HEK293 (cell line): ENCODE measurements at regions not wholly inside any gene's neighbourhood (a gene's known extent, or its start where the extent isn't known, plus 50 kb on each side); places are given as distances from the start of the nearest gene placed in this dataset.

Experiments used
- CTCF ChIA-PET: fragments of 350-600 bp; formaldehyde crosslinking; extraction: SDS; loops from one replicate; lab custom pipeline; 2021; ENCODE audit warnings: antibody characterized with exemption; lab: Yijun Ruan, JAX
- POLR2A ChIA-PET: fragments of 300-600 bp; formaldehyde crosslinking; extraction: SDS; loops from one replicate; lab custom pipeline; 2020; ENCODE audit warnings: antibody characterized with exemption, inconsistent platforms; lab: Yijun Ruan, JAX
- H3K27ac ChIP-seq: fragments of 200-500 bp; sonication (Bioruptor generic); 2 replicates; pipeline ENCODE4 v1.5.1; 2014; ENCODE audit warnings: low read depth, low read length, control low read depth, inconsistent platforms; ENCODE audit errors: extremely low read depth
- H3K36me3 ChIP-seq, 2 experiments: fragments of 200-500 bp in 1 of 2; sonication (Bioruptor generic) in 1 of 2; 1 replicate in 1 of 2; 2 replicates in 1 of 2; pipeline ENCODE4 v1.5.1; 2014 to 2017; ENCODE audit warnings: inconsistent platforms in 2 of 2, low read length in 2 of 2; ENCODE audit not compliant: control insufficient read depth in 2 of 2, insufficient read depth in 1 of 2
- H3K4me1 ChIP-seq: fragments of 200-500 bp; sonication (Bioruptor generic); 2 replicates; pipeline ENCODE4 v1.5.1; 2014; ENCODE audit warnings: mild to moderate bottlenecking, low read length, inconsistent platforms; ENCODE audit not compliant: control insufficient read depth, insufficient read depth
- H3K4me3 ChIP-seq: 2 replicates; pipeline ENCODE4 v1.5.1; 2011; ENCODE audit warnings: low read depth, mild to moderate bottlenecking, control low read depth, low read length, moderate library complexity
- H3K9me3 ChIP-seq: fragments of 200-500 bp; sonication (Bioruptor generic); 2 replicates; pipeline ENCODE4 v1.5.1; 2014; ENCODE audit warnings: low read depth, low read length, inconsistent platforms; ENCODE audit not compliant: control insufficient read depth, insufficient read depth
- PRDM2 ChIP-seq: fragments of 450-650 bp; formaldehyde crosslinking; IDR thresholded peaks from 2 replicates; pipeline ENCODE4 v1.5.1; 2016; ENCODE audit warnings: missing biosample characterization, missing genetic modification characterization, borderline replicate concordance
- SETDB1 ChIP-seq: IDR thresholded peaks from one replicate; pipeline ENCODE4 v1.6.1; 2017; ENCODE audit warnings: mild to moderate bottlenecking, low read length, moderate library complexity, mixed read lengths; ENCODE audit not compliant: insufficient read length
- SP7 ChIP-seq: fragments of 450-650 bp; formaldehyde crosslinking; IDR thresholded peaks from 2 replicates; pipeline ENCODE4 v1.5.1; 2016; ENCODE audit warnings: missing biosample characterization, missing genetic modification characterization
- ZBTB44 ChIP-seq: fragments of 450-650 bp; IDR thresholded peaks from 2 replicates; pipeline ENCODE4 v1.5.1; 2018; ENCODE audit warnings: missing biosample characterization, mild to moderate bottlenecking, missing genetic modification characterization
- ZBTB8A ChIP-seq: fragments of 450-650 bp; formaldehyde crosslinking; IDR thresholded peaks from 2 replicates; pipeline ENCODE4 v1.5.1; 2016; ENCODE audit warnings: missing biosample characterization, missing genetic modification characterization
- ZNF114 ChIP-seq: fragments of 450-650 bp; formaldehyde crosslinking; IDR thresholded peaks from 2 replicates; pipeline ENCODE4 v1.5.0; 2017; ENCODE audit warnings: missing biosample characterization, missing genetic modification characterization
- ZNF138 ChIP-seq: fragments of 450-650 bp; formaldehyde crosslinking; IDR thresholded peaks from 2 replicates; pipeline ENCODE4 v1.5.1; 2016; ENCODE audit warnings: missing biosample characterization, missing genetic modification characterization, borderline replicate concordance
- ZNF146 ChIP-seq: fragments of 450-650 bp; formaldehyde crosslinking; IDR thresholded peaks from 2 replicates; pipeline ENCODE4 v1.5.1; 2016; ENCODE audit warnings: missing biosample characterization, missing genetic modification characterization
- ZNF157 ChIP-seq: fragments of 450-650 bp; formaldehyde crosslinking; IDR thresholded peaks from 2 replicates; pipeline ENCODE4 v1.5.1; 2016; ENCODE audit warnings: missing biosample characterization, missing genetic modification characterization
- ZNF174 ChIP-seq: fragments of 450-650 bp; formaldehyde crosslinking; IDR thresholded peaks from 2 replicates; pipeline ENCODE4 v1.5.0; 2017; ENCODE audit warnings: missing biosample characterization, mild to moderate bottlenecking, missing genetic modification characterization
- ZNF239 ChIP-seq: fragments of 450-650 bp; formaldehyde crosslinking; IDR thresholded peaks from 2 replicates; pipeline ENCODE4 v1.5.1; 2016; ENCODE audit warnings: missing biosample characterization, missing genetic modification characterization
- ZNF335 ChIP-seq: fragments of 450-650 bp; formaldehyde crosslinking; conservative IDR thresholded peaks from 2 replicates; pipeline ENCODE4 v1.5.1; 2016; ENCODE audit warnings: missing biosample characterization, missing genetic modification characterization
- ZNF366 ChIP-seq: fragments of 450-650 bp; formaldehyde crosslinking; conservative IDR thresholded peaks from 2 replicates; pipeline ENCODE4 v1.5.1; 2016; ENCODE audit warnings: missing biosample characterization, missing genetic modification characterization
- ZNF416 ChIP-seq: fragments of 450-650 bp; formaldehyde crosslinking; IDR thresholded peaks from 2 replicates; pipeline ENCODE4 v1.5.1; 2016; ENCODE audit warnings: missing biosample characterization, missing genetic modification characterization
- ZNF473 ChIP-seq: fragments of 450-650 bp; formaldehyde crosslinking; IDR thresholded peaks from 2 replicates; pipeline ENCODE4 v1.5.1; 2017; ENCODE audit warnings: missing biosample characterization, missing genetic modification characterization
- ZNF48 ChIP-seq: fragments of 450-650 bp; formaldehyde crosslinking; IDR thresholded peaks from 2 replicates; pipeline ENCODE4 v1.5.1; 2016; ENCODE audit warnings: missing biosample characterization, missing genetic modification characterization
- ZNF521 ChIP-seq: fragments of 450-650 bp; formaldehyde crosslinking; IDR thresholded peaks from 2 replicates; pipeline ENCODE4 v1.5.1; 2017; ENCODE audit warnings: missing biosample characterization, mild to moderate bottlenecking, missing genetic modification characterization
- ZNF549 ChIP-seq: fragments of 450-650 bp; IDR thresholded peaks from 2 replicates; pipeline ENCODE4 v1.5.1; 2018; ENCODE audit warnings: missing biosample characterization, missing genetic modification characterization, mild to moderate bottlenecking, inconsistent platforms, moderate library complexity
- ZNF596 ChIP-seq: fragments of 450-650 bp; IDR thresholded peaks from 2 replicates; pipeline ENCODE4 v1.5.0; 2018; ENCODE audit warnings: missing biosample characterization, mild to moderate bottlenecking, missing genetic modification characterization, moderate library complexity
- ZNF660 ChIP-seq: fragments of 450-650 bp; IDR thresholded peaks from 2 replicates; pipeline ENCODE4 v1.5.1; 2018; ENCODE audit warnings: missing biosample characterization, mild to moderate bottlenecking, missing genetic modification characterization
- ZNF777 ChIP-seq: fragments of 450-650 bp; formaldehyde crosslinking; IDR thresholded peaks from 2 replicates; pipeline ENCODE4 v1.5.1; 2017; ENCODE audit warnings: missing biosample characterization, missing genetic modification characterization, borderline replicate concordance
- ZXDB ChIP-seq: fragments of 450-650 bp; formaldehyde crosslinking; IDR thresholded peaks from 2 replicates; pipeline ENCODE4 v1.5.1; 2016; ENCODE audit warnings: missing biosample characterization, missing genetic modification characterization

DNA sequence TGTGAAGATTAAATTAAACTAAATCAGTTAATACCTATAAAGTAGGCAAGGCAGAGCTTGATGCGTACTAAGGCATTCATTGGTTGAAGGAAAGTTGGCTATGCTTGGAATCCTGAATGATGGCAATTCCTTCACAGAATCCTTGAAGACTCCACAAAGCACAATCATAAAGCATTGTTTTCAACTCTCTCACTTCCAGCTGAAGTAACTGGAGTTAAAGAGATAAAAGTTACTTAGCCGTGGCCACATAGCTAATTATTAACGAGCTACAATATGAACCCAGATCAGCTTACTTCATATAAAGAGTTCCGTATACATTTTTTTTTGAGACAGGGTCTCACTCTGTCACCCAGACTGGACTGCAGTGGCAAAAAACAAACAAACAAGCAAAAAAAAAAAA is 483.9 kb upstream of the DDX18 start:
- H3K4me3 ChIP-seq: no peak overlapping the region
- ChIA-PET POLR2A (no interaction called here), CTCF (no interaction called here)
- H3K4me1 ChIP-seq: no peaks in the 10 kb centered on the region
- no peak overlapping the region for H3K27ac ChIP-seq
- TF ChIP-seq ZNF114 (tag by site-specific recombination) (no peak), ZNF521 (tag by site-specific recombination) (no peak), ZNF416 (tag by site-specific recombination) (no peak)
- no peaks in the 10 kb centered on the region for H3K36me3 ChIP-seq
- H3K9me3 ChIP-seq: no peaks in the 10 kb centered on the region

GRCh38 chr2:117335967-117336366 is 478.5 kb upstream of the DDX18 start:
- H3K36me3 ChIP-seq: no peaks in the 10 kb centered on the region

More at GRCh38 chr2:117335967-117336366, 478.5 kb upstream of the DDX18 start:
- Histone ChIP-seq H3K4me3 (no peak overlapping the region), H3K9me3 (no peaks in the 10 kb centered on the region), H3K4me1 (no peaks in the 10 kb centered on the region), H3K27ac (no peak overlapping the region)
- TF ChIP-seq ZNF48 (tag by site-specific recombination) (no peak), ZNF157 (tag by site-specific recombination) (no peak), ZNF660 (tag by site-specific recombination) (no peak), ZNF174 (no peak), ZNF777 (tag by site-specific recombination) (no peak), ZNF138 (tag by site-specific recombination) (no peak), ZNF146 (tag by site-specific recombination) (no peak), SETDB1 (no peak), PRDM2 (no peak), ZNF335 (tag by site-specific recombination) (no peak), ZNF366 (tag by site-specific recombination) (no peak), ZBTB8A (tag by site-specific recombination) (no peak), ZXDB (no peak), SP7 (no peak), ZNF549 (tag by site-specific recombination) (no peak), ZBTB44 (tag by site-specific recombination) (no peak), ZNF239 (tag by site-specific recombination) (no peak), ZNF473 (tag by site-specific recombination) (no peak), ZNF596 (tag by site-specific recombination) (no peak)
- ChIA-PET CTCF (interaction anchor here (0.6 kb wide), 1 partner anchor 421 kb away, joined by 3 read pairs; no protein-coding TSS in a partner anchor), POLR2A (no interaction called here)
